Neural crest cell (in vitro differentiated cells): ENCODE measurements at regions not wholly inside any gene's neighbourhood (a gene's known extent, or its start where the extent isn't known, plus 50 kb on each side); places are given as distances from the start of the nearest gene placed in this dataset.

ENCODE experiments used
- DNase-seq: peaks from one replicate; pipeline ENCODE4 v3.0.0; 2021; ENCODE audit warnings: low read depth, mixed read lengths, low spot score
- H3K27ac Mint-ChIP-seq: one replicate; pipeline ENCODE4 v1.8.0; 2021; ENCODE audit warnings: mild to moderate bottlenecking, mixed read lengths; ENCODE audit not compliant: unreplicated experiment
- H3K27me3 Mint-ChIP-seq: 2 replicates; pipeline ENCODE4 v1.8.0; 2021; ENCODE audit warnings: low read depth, mild to moderate bottlenecking, mixed read lengths
- H3K36me3 Mint-ChIP-seq: 2 replicates; pipeline ENCODE4 v1.8.0; 2021; ENCODE audit warnings: low read depth, mild to moderate bottlenecking, mixed read lengths
- H3K4me1 Mint-ChIP-seq: 2 replicates; pipeline ENCODE4 v1.8.0; 2021; ENCODE audit warnings: mixed read lengths
- H3K4me3 Mint-ChIP-seq: one replicate; pipeline ENCODE4 v1.8.0; 2021; ENCODE audit warnings: mild to moderate bottlenecking, mixed read lengths
- H3K9me3 Mint-ChIP-seq: 2 replicates; pipeline ENCODE4 v1.8.0; 2021; ENCODE audit warnings: mixed read lengths
- TF ChIP-seq, protein P1 (sequence below): fragments of 200-600 bp; sonication (generic); conservative IDR thresholded peaks from 2 replicates; pipeline ENCODE4 v1.5.0; 2021; ENCODE audit warnings: antibody characterized with exemption, mild to moderate bottlenecking

DNA sequence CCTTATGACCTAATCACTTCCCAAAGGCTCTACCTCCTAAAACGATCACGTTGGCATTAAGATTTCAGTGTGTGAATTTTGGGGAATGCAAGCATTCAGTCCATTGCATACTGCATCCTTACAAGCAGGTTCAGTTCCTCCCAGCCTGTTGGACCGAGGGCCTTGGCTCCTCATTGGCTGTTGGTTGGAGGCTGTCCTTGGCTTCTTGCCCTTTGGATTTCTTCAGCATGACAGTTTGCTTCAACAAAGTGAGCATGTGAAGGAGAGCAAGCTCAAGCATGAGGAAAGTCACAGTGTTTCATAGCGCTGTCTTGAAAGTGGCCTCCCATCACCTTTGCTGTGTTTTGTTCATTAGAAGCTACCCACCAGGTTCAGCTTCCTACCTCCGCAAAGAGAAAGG, 109.5 kb downstream of the GADD45G start:
- no peak overlapping the region for H3K27ac Mint-ChIP-seq
- no peak overlapping the region for H3K4me3 Mint-ChIP-seq

DNA sequence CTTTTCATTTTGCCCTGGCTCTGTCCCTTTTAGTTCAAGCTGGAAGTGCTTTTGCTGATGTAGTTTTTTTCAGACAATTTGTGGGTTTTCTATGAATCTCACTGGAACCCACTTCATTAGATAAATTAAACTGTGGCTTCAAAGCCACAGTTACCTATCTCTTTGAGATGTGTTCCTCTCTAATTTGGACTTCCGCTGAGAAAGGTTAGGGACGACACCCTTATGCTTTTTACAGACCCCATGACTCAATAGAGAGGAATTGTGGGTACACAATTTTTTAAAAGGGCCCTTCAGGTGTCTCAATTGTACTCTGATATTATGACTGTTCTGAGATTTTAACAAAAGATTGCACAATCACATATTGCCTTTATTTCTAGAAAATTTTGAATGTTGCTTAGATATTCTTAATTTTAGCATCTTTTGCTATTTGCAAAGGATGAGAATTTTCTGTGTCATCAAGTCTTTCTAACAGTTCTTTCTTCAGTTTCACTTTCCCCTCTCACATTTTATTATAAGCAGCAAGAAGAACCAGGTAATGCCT, 110.6 kb downstream of the GADD45G start:
- no peak for DNase-seq
- TF ChIP-seq, protein P1, sequence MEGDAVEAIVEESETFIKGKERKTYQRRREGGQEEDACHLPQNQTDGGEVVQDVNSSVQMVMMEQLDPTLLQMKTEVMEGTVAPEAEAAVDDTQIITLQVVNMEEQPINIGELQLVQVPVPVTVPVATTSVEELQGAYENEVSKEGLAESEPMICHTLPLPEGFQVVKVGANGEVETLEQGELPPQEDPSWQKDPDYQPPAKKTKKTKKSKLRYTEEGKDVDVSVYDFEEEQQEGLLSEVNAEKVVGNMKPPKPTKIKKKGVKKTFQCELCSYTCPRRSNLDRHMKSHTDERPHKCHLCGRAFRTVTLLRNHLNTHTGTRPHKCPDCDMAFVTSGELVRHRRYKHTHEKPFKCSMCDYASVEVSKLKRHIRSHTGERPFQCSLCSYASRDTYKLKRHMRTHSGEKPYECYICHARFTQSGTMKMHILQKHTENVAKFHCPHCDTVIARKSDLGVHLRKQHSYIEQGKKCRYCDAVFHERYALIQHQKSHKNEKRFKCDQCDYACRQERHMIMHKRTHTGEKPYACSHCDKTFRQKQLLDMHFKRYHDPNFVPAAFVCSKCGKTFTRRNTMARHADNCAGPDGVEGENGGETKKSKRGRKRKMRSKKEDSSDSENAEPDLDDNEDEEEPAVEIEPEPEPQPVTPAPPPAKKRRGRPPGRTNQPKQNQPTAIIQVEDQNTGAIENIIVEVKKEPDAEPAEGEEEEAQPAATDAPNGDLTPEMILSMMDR = no peak
- Mint-ChIP-seq H3K27ac (no peak overlapping the region), H3K4me3 (no peak overlapping the region), H3K27me3 (peaks cover 5% of the 10 kb centered on the region), H3K36me3 (no peaks in the 10 kb centered on the region), H3K4me1 (no peaks in the 10 kb centered on the region), H3K9me3 (no peaks in the 10 kb centered on the region)

More for the DNA sequence above, 109.5 kb downstream of the GADD45G start:
- no peaks in the 10 kb centered on the region for H3K36me3 Mint-ChIP-seq
- H3K4me1 Mint-ChIP-seq = no peaks in the 10 kb centered on the region
- no peaks in the 10 kb centered on the region for H3K27me3 Mint-ChIP-seq
- no peak for DNase-seq
- H3K9me3 Mint-ChIP-seq = no peaks in the 10 kb centered on the region
- TF ChIP-seq, protein P1 = no peak

DNA sequence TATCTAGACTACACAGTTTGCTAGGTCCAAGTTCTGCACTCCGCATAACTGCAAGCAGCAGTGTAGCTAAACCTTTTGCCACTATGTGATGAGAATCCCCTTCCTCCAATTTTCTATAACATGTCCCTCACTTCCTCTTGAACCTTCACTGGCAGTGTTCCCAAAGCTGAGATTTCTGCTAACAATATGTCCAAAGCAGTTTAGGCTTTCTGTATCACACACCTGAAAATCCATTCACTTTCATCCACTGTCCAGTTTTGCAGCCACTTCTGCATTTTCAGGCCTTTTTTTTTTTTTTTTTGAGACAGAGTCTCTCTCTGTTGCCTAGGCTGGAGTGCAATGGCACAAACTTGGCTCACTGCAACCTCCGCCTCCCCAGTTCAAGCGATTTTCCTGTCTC, 111.1 kb downstream of the GADD45G start:
- TF ChIP-seq, protein P1 = no peak
- DNase-seq = no peak
- Mint-ChIP-seq H3K9me3 (no peaks in the 10 kb centered on the region), H3K36me3 (no peaks in the 10 kb centered on the region), H3K27me3 (peaks cover 5% of the 10 kb centered on the region), H3K4me3 (no peak overlapping the region), H3K27ac (no peak overlapping the region), H3K4me1 (no peaks in the 10 kb centered on the region)

DNA sequence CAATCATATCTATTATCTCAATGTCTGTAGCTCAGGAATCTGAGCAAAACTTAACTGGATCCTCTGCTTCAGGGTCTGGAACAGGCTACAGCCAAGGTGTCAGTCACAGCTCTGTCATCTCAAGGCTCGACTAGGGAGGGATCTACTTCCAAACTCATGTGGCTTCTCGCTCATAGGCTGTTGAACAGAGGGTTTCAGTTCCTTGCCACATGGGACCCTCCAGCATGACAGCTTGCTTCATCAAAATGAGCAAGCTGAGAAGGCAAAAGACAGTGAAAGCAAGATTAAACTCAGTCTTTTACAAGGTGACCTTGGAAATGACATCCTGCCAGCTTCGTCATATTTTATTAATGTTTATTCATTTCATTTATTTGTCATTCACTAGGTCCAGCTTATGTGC, 111.7 kb downstream of the GADD45G start:
- peaks cover 5% of the 10 kb centered on the region for H3K27me3 Mint-ChIP-seq
- H3K36me3 Mint-ChIP-seq = no peaks in the 10 kb centered on the region
- no peak overlapping the region for H3K4me3 Mint-ChIP-seq
- H3K27ac Mint-ChIP-seq = no peak overlapping the region
- H3K4me1 Mint-ChIP-seq = no peaks in the 10 kb centered on the region
- TF ChIP-seq, protein P1 = no peak
- H3K9me3 Mint-ChIP-seq = no peaks in the 10 kb centered on the region
- no peak for DNase-seq

- Mint-ChIP-seq H3K4me1 (no peaks in the 10 kb centered on the region), H3K9me3 (no peaks in the 10 kb centered on the region), H3K27ac (no peak overlapping the region)
These were observed 113.4 kb downstream of the GADD45G start for GRCh38 chr9:89718176-89718575.

More at GRCh38 chr9:89718176-89718575, 113.4 kb downstream of the GADD45G start:
- Mint-ChIP-seq H3K36me3 (no peaks in the 10 kb centered on the region), H3K4me3 (no peak overlapping the region), H3K27me3 (peaks cover 5% of the 10 kb centered on the region)
- no peak for DNase-seq
- TF ChIP-seq, protein P1 = no peak
